ENCODE measurements at regions not wholly inside any gene's neighbourhood (a gene's known extent, or its start where the extent isn't known, plus 50 kb on each side); places are given as distances from the start of the nearest gene placed in this dataset.

- TF ChIP-seq ZNF235 (CRISPR knock-in tag; IDR thresholded peaks at IDR 0.05; ENCODE audit: borderline replicate concordance) (no peak), CHD2 (IDR thresholded peaks at IDR 0.05; ENCODE audit: low read depth, low read length) (no peak), SMC3 (IDR thresholded peaks at IDR 0.05; ENCODE audit: low read length) (no peak), ZSCAN25 (CRISPR knock-in tag; IDR thresholded peaks at IDR 0.05) (no peak)
These were observed 133.9 kb upstream of the SSTR4 start for GRCh38 chr20:22901164-22901563.

All from HepG2 (cell line).